ENCODE measurements at regions not wholly inside any gene's neighbourhood (a gene's known extent, or its start where the extent isn't known, plus 50 kb on each side); places are given as distances from the start of the nearest gene placed in this dataset.

DNA sequence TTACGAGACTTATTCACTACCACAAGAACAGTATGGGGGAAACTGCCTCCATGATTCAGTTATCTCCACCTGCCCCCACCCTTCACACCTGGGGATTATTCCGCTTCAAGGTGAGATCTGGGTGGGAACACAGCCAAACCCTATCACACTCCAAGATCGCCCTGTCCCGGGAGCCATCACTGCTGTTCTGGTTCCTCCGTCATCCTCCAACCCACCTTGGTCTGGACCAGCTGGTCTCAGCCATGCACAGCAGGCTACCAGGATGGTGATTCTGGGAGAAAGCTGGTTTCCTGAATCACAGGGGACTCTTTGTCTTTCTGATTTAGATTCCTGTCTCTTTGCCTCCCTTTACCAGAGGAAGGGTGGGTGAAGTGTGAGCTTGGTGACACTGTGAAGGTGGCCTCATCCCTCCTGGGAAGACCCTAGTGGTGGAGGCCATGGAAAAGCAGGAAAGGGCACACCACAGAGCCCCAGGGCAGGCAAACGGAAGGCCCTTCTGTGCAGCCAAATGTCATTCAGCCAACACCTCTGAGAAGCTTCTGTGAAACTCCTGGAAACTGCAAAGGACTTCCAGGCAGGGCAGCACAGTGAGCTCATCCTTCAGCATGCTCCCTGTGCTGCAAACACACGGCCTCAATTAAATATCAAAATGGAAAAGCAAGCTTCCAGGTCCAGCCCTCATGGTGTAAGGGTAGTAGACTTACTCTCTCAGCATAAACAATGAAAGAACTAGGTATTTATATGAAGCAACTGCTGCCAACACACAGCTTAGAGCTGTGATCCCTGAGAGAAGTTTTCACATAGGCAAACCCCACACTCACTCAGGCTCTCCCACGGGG, 169.8 kb downstream of the ANKRD60 start (continued):
- TF ChIP-seq DPF2 (IDR thresholded peaks at IDR 0.05) (no peak), IKZF1 (conservative IDR thresholded peaks at IDR 0.05) (no peak), TCF12 (IDR thresholded peaks at IDR 0.05; ENCODE audit: low read depth, low read length) (no peak), MYC (IDR thresholded peaks at IDR 0.05; ENCODE audit: insufficient read depth, insufficient read length, insufficient replicate concordance, low read length, severe bottlenecking) (no peak)

- intact Hi-C loops (cut with micrococcal nuclease; ENCODE audit: unreplicated experiment): no loop called here
- H4K20me1 ChIP-seq (ENCODE audit: control insufficient read depth, insufficient read depth): no peaks in the 10 kb centered on the region
- in situ Hi-C loops (cut with MboI): no loop called here
- no peaks in the 10 kb centered on the region for H3K79me2 ChIP-seq (ENCODE audit: control insufficient read depth, insufficient read depth, low read length)
- no peak overlapping the region for H3K4me3 ChIP-seq
- no peak overlapping the region for H3K9ac ChIP-seq (ENCODE audit: control insufficient read depth, insufficient read depth, low read length)
- ChIA-PET RAD21 (ENCODE audit: unreplicated experiment) (no interaction called here), POLR2A (no interaction called here), SMC1A (ENCODE audit: uncharacterized antibody, unreplicated experiment) (no interaction called here), CTCF (interaction anchor here (0.6 kb wide), 2 partner anchors 15 to 261 kb away, joined by 3 read pairs; no protein-coding TSS in a partner anchor)
- no peak for ATAC-seq
- DNase-seq (ENCODE audit: low read depth, low spot score): no peak
- no peaks in the 10 kb centered on the region for H3K9me3 ChIP-seq (replicated peaks; ENCODE audit: control insufficient read depth, insufficient read depth, low read length)
- H3K27me3 ChIP-seq (replicated peaks in 1 of 2; ENCODE audit: control insufficient read depth in 2 of 2, insufficient read depth in 2 of 2, low read length in 1 of 2): no peaks in the 10 kb centered on the region; a peak in 1 of 4 replicates
- 50% methylated on average over 7 of the region's 7 CpGs for WGBS (ENCODE audit: insufficient coverage, insufficient replicate concordance, low lambda C conversion rate, missing lambda C conversion rate)
- H3K4me1 ChIP-seq (ENCODE audit: control insufficient read depth, insufficient read depth, low read length): no peaks in the 10 kb centered on the region
- H2AFZ ChIP-seq (ENCODE audit: control insufficient read depth, low read depth, low read length): no peak overlapping the region
- no TSS peak for BruUV-seq (replicated peaks)
- FAIRE-seq: no peak
- no peak overlapping the region for H3K4me2 ChIP-seq (ENCODE audit: control insufficient read depth, insufficient read depth)
- H3K27ac ChIP-seq (ENCODE audit: control insufficient read depth, insufficient read depth): no peak overlapping the region
- no peaks in the 10 kb centered on the region for H3K36me3 ChIP-seq (ENCODE audit: control insufficient read depth in 2 of 2, insufficient read depth in 2 of 2, low read length in 1 of 2)
- TF ChIP-seq, protein P1, sequence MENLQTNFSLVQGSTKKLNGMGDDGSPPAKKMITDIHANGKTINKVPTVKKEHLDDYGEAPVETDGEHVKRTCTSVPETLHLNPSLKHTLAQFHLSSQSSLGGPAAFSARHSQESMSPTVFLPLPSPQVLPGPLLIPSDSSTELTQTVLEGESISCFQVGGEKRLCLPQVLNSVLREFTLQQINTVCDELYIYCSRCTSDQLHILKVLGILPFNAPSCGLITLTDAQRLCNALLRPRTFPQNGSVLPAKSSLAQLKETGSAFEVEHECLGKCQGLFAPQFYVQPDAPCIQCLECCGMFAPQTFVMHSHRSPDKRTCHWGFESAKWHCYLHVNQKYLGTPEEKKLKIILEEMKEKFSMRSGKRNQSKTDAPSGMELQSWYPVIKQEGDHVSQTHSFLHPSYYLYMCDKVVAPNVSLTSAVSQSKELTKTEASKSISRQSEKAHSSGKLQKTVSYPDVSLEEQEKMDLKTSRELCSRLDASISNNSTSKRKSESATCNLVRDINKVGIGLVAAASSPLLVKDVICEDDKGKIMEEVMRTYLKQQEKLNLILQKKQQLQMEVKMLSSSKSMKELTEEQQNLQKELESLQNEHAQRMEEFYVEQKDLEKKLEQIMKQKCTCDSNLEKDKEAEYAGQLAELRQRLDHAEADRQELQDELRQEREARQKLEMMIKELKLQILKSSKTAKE (IDR thresholded peaks at IDR 0.05; ENCODE audit: low read depth, poor library complexity, severe bottlenecking): no peak
- no peak for TF ChIP-seq WRNIP1 (IDR thresholded peaks at IDR 0.05; ENCODE audit: borderline replicate concordance, low read depth, low read length)
- TF ChIP-seq STAT3 (IDR thresholded peaks at IDR 0.05; ENCODE audit: low read depth, low read length): no peak
- TF ChIP-seq ZBTB40 (IDR thresholded peaks at IDR 0.05; ENCODE audit: borderline replicate concordance): no peak
- no peak for TF ChIP-seq MEF2A (IDR thresholded peaks at IDR 0.05; ENCODE audit: insufficient read depth, low read depth, low read length)
- TF ChIP-seq BHLHE40 (IDR thresholded peaks at IDR 0.05; ENCODE audit: borderline replicate concordance in 1 of 2, low read depth in 2 of 2, low read length in 1 of 2): no peak
Observed at GRCh38 chr20:58056921-58057686, 171.3 kb downstream of the ANKRD60 start.

Data from GM12878 (cell line).